Limb (tissue), 2 donors: ENCODE measurements at regions not wholly inside any gene's neighbourhood (a gene's known extent, or its start where the extent isn't known, plus 50 kb on each side); places are given as distances from the start of the nearest gene placed in this dataset.
"Not testable (repeated sequence)": the region's sequence is repeated elsewhere in the genome, so short reads cannot be mapped to it uniquely, and the experiment has no call there.

Source experiments
- DNase-seq, 2 donors: peaks; one replicate each; pipeline ENCODE4 v3.0.0-alpha.2; 2016; ENCODE audit errors: extremely low spot score in 2 of 2

DNA sequence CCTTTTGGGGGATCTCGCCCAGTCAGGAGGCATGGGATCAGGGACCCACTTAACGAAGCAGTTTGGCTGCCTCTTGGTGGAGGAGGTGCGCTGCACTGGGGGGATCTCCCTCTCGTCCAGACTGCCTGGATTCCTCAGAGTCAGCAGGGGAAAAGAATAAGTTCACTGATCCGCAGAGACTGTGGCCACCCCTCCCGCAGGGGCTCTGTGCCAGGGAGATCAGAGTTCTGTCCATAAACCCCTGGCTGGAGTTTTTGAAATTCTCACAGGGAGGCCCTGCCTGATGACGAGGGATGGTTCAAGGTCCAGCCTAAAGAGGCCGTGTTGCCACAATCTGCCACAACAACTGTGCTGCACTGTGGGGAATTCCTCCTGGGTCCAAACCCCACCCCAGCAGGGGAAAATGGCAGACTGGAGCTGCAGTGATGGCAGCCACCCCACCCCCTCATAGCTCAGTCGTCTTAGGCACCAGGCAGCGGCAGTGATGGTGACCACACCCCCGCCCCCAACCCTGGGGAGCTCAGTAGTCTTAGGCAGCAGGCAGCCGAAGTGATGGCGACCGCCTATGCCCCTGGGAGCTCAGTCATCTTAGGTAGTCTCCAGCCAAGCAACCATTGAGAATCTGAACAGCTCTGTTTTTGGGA, 273.8 kb upstream of the USP25 start:
- DNase-seq, result no peak

DNA sequence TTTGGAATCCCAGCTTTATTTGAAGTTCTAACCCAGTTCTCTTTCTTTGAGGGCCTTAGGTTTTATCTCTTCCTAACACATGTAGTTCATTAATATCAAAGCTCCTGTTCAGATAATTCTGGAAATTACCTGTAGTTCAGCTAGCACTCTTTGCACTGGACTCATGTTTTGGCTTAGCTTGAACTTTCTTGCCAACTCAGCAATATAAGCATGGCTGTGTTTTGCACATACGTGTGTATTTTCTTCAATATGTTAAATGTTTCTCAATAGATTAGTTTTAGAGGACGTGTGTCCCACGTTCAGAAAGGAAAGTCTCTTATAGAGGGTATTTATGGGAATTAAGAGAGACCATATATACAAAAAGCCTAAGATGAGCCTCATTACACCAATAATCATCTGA, 271.8 kb upstream of the USP25 start:
- no peak for DNase-seq

DNA sequence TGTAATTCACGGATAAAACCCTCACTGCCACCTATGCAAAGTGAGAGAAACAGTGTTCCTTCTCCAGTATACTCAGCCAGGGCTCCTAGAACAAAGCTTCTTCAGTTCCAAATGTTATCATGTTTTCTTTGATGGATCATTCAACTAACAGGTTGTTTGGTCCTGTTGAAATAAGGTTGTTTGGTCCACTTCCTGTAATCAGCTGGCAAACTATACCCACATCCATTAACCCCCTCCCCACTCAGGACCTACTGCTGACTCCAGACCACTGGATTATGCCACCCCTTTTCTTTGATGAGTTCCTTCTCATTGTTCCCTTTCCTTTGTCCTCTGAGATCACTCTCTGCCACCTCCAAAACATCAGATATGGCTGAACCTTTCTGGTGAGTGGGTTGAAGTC, 267.7 kb upstream of the USP25 start:
- DNase-seq, result no peak

DNA sequence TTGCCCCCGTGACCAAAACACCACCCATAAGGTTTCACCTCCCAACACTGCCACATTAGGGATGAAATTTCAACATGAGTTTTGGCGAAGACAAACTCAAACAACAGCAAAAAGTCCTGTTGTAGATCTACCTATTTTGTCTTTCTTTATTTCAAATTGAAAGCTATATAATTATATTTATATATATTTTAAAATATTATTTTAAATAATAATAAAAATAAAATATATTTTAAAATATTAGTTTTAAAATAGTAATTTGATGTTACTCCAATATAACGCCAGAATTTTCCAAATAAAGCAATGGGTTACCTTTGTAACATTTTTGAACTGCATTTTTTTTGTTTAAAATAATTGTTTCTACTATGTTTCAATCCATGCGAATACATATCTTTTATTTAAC, 263.5 kb upstream of the USP25 start:
- no peak for DNase-seq

DNA sequence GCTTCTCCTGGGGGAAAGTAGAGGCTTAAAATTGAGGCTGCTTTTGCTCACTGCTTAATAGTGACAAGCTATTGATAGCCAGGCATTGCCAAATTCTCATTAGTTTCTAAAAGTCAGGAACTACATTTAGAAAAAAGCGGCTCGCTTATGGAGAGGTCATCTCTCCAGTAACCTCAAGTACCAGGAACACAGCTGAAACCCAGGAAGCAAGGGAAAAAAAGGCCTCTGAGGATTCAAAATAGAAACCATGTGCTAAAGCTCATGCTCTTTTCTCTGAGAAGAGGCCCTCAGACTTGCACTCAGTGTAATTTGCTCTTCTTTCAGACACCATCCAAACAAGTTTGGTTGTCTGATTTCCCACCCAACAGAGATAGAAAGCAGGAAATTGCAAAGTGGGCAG, 261.4 kb upstream of the USP25 start:
- DNase-seq, result no peak

DNA sequence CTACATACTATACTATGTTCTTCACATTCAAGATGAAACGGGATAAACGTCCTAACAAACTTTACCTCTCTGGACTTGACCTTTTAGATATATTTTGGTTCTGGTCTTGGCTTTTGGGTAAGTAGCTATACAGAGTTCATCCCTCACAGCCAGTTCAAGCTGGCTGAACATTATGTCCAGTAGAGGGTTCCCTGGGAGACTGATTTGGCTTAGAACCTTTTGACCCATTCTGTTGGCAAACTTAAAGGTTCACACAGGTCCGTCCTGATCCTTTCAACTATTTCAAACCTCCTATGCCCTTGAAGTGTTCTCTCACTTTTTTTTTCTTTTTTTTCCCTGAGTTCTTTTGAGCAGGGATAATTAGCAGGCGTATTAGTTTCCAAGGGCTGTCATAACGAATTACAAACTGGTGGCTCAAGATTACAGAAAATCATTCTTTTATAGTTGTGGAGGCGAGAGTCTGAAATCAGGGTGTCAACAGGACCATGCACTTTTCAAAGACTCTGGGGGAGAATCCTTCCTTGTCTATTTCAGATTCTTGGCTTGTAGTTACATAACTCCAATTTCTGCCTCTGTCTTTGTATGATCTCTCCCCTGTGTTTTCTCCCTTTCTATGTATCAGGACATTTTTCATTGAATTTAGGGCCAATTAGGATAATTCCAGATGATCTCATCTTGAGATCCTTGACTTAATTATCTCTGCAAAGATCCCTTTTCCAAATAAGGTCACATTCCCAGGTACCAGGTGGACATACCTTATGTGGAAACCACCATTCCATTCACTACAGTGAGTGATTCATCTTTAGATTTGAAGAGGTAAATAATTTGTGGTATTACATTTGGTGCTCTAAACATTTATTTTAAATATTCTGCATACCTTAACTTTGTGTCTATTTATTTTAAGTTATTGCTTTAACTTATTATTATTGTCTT, 257.4 kb upstream of the USP25 start:
- DNase-seq, result no peak

DNA sequence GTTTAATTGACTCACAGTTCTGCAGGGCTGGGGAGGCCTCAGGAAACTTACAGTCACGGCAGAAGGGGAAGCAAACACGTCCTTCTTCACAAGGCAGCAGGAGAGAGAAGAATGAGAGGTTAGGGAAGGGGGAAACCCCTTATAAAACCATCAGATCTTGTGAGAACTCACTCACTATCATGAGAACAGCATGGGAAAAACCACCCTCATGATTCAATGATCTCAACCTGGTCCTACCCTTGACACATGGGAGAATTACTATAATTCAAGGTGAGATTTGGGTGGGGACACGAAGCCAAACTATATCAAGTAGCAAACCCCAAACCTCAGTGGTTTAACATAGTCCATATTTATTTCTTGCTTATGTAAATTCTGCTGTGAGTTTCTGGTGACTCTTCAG, 252.0 kb upstream of the USP25 start:
- not testable (repeated sequence) for DNase-seq

DNA sequence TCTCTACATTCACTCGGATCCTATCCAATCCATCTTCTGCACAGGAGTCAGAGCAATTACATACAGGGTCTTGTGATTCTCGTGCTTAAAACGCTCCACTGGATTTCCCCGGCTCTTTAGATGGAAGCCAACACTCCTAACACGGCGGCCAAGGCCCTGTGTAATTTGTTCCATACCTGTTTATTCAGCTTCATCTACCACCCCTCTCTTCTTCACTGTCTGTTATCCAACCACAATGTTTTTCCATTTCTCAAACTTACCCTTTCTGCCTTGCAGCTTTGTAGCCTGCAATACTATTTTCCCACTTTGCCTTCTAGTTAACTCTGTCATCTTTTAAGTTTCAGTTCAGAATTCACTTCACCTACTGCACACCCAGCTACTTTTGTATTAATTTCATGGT, 249.6 kb upstream of the USP25 start:
- DNase-seq, result no peak

DNA sequence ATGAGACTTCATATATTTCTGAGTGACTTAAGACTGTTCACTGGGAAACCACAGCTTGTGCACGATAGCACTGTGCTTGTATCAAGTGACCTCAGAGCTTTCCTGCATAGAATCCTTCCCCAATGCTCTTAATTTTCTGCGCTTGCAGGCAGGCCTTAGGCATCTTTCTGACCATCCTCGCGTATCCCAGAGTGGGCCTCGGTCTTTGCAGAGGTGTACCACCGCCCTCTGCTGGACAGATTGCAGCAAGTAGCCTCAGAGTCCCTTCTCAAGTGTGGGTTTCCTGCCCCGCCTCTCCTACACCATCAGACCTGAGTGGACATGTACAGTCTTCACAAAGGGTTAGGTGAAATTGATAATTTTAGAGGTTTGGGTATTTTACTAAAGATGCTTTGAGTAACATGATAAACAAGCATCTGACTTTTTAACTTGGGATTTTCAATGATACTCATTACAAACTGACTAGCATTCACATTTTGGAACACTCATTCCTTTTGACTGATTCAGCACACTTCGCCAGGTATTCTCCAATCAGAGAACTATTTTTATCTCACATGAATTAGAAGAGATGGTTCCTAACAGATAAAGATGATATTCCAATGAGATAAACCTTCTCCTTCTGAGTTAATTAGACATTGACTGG, 246.5 kb upstream of the USP25 start:
- peak; percentile 89 for DNase-seq

DNA sequence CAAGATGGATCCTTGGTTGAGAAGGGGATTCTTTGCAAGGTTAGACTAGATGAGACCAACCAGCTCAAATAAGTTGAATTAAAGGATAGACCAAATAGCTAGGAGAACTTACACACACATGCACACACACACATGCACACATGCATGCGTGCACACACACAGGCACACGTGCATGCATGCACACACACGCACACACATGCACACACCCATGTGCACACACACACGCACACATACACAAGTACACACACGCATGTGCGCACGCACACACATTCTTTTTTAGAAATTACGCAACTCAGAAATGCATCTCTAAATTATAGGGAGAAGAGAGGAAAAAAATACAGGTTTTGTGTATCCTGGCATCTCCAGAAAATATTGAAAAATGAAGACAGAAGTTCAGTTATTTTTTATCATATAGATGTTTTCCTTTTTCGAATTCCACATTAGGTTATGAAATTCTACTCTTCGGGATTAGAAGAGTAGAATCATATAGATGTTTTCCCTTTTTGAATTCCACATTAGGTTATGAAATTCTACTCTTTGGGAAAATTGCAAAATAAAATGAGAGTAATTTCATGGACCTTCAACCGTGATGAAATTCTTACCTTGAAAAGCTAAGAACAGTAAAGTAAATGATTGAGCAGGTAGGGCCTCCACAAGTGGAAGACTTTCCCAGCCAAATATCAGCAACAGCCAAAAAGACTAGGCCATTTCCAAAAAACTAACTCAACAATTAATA, 243.2 kb upstream of the USP25 start:
- no peak for DNase-seq

DNA sequence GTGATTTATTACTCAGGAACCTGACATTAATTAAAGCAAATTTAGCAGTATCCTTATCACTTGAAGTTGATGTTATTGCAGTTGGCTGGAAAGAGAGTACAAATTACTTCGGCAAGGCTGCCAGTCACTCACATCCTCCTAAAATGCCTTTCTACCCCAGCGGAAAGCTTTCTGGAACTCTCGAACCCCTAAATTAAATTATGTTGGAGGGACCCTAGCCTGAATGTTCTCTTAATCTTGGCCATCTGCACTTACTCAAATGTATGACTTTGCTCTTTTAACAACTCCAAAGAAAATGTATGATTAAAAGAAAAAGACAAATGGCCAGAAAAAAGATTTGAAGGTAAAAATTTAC, 242.6 kb upstream of the USP25 start:
- no peak for DNase-seq

DNA sequence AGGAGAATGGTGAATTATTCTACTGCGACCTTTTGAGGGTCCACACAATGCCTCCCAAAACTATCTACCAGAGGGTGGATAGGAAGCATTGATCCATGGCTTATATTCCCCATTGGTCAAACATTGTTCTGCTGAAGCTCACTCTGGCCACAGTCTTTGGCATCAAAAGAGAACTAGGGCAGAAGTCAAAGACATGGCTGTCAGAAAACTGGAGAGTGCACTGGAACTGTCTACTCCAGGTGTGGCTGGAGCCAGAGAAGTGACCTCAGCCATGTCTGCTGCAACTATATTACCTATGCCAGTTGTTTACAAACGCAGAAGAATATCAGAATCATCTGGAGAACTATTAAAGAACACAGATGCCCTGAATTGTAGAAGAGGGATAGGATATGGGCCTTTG, 238.7 kb upstream of the USP25 start:
- DNase-seq, result no peak

DNA sequence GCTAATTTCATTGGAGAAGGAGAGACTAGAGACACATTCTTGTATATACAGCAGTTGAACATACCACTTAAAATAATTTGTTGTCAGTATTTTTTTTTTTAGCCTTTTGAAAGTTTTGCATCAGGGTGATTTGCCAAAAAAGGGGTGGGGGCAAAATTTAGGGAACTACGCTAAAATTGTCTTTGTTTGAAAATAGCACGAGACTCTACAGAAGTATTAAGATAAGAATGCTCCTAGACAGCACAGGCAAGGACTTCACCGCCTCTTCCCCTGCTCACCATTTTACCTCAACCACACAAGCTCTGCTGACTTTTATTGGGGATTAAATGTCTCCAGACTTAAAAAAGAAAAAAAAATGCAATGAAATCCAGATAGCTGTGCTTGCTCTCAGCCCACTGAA, 236.1 kb upstream of the USP25 start:
- no peak for DNase-seq

DNA sequence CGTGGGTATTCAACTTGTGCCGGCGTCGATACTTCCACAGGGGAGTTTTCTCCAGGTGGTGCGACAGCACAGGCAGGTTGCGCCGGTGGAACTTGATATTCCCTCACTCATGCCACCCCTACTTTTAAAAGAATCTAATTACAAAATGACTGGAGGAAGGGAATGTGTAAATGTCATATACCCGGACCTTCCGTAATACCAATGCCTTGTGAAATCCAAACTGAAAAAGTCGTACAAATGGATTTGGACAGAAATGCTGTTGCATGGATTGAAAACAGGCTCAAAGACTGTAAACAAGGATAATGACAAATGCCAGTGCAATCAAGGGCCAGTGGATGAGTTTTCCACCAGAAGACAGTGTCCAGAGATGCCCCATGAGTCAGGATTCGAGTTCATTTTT, 235.3 kb upstream of the USP25 start:
- DNase-seq, result no peak

DNA sequence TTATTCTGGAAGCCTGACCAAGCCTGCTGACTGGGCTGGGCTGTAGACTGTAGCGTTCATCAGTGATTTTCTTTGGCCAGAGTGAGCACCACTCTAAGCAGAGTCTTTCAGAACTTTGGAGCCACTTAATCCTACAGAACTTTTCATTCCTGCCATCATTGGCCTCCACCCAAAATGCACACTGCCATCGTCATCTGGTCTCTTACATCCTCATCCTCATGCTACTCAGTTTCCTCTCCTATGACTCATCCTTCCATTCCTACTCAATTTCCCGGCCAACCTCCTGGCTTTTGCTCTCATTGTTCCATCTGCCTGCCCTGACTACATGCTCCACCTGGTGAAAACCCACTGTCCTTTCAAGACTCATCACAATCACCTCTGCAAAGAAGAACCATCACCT, 233.8 kb upstream of the USP25 start:
- no peak for DNase-seq

DNA sequence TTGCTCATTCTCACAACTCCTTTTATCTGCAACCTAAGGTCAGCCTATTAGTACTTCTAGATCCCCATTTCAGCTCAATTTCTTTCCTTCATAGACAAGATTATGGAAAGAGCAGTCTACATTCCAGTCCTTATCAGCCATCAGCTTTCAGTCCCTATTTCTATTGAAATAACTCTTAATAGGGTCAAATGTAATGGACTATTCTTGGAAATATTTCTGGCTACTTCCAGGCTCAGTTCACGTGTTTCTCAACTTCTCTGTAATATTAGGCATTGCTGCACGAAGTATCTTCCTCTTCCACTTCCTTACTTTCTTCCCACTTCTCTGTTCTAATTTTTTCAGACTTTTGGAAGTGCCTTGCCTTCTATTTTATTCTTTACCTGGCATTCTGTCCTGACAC, 232.9 kb upstream of the USP25 start:
- DNase-seq, result no peak

DNA sequence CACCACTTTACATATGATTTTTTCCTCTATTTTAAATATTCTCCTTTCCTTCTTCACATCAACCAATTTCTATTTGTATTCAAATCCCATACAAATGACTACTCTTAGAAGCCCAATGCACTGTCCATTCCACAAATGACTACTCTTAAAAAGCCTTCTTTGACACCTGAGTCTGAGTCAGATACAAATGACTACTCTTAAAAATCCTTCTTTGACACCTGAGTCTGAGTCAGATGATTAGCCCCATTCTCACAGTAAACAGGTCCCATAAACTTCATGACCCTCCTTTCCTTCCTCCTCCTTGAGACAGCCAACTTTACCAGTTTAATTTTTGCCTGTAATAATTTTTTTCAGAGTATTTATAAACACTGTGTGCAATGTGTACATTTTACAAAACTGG, 231.3 kb upstream of the USP25 start:
- no peak for DNase-seq

DNA sequence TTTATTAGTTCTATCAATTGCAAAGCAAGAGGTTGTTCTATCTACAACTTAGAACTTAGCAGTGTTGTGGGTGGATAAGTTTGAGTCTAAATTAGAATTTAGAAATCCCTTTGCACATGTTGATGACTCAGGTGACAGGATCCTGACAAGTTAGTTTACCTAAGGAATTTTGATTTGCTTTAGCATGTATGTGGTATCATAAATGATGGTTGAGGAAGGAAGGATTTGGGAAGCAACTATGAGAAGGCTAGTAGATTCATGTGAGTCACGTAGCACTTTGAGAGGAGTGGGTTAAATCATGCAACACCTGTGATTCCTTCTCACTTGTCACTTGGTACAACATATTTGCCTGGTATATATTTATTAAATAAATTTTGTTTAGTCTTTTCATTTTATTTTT, 223.7 kb upstream of the USP25 start:
- DNase-seq, result no peak

DNA sequence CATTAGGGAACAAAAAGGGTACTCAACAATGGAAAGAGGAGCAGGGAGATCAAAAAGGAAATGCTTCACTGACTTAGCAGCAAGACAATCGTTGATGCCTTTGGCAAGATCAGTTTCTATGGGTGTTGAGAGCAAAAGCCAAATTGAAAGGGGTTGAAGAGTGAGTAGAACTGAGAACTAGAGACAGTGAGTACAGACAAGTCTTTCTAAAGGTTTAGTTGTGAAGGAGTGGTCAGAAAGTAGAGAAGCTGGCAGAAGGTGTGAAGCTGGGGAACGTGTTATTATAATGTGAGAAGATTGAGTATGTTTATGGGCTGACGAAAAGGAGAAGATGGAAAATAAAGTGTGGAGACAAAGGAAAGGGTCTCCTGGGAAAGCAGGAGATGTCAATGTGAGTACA, 221.2 kb upstream of the USP25 start:
- DNase-seq, result no peak

DNA sequence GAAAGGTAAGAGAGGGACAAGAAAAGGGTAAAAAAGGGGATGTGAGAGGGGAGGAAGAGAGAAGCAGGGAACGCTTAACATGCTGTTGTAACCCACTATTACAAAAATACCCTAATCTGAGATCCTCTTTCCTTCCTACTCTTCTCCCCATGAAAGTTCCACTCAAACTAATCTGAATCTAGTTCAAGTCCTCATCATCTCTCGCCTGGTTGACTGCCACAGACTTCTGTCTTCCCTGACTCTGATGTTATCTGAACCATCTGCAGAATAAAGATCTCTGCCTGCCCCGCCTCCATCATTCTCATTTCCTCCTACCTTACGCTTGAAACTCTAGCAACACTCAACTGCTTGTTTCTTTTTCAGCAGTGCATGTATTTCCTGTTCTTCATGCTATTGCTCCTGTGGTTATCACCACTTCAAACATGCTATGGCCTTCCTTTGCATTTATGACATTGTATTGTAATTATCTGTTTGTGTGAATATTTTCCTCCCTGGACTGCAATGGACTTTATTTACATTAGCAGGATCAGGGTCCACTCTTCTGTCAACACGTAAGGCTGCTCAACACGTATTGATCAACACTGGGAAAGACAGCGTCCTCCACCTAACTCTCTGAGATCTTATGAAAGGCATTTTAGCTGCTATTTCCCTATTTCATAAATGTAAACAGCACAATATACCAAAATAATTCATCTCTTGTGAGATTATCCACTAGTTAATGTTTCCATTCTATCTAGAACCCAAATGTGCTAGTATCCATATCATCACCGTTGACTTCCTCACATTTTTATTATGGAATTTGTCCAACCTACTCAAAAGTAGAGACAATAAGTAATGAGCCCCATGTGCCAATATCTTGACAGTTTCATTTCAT, 215.5 kb upstream of the USP25 start:
- no peak for DNase-seq

DNA sequence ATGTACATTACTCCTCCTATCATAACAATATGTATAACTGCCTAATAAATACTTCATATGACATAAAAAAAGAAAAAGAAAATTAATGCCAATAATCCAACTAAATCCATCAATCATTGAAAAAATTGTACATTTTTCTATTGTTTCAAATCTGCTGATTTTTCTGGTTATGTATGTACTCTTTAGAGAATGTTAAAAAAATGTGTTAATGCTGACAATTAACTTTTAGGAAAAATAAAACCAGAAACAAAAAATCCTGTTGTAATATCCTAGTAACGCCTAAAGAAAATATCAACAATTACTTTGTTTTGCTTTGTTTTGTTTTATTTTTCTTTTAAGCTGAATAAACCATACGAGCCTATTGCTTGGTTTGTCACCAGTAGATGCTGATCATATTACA, 213.9 kb upstream of the USP25 start:
- no peak for DNase-seq
